ENCODE measurements at regions not wholly inside any gene's neighbourhood (a gene's known extent, or its start where the extent isn't known, plus 50 kb on each side); places are given as distances from the start of the nearest gene placed in this dataset.

- TF ChIP-seq REST (IDR thresholded peaks at IDR 0.05) (no peak), EGR1 (IDR thresholded peaks at IDR 0.05; ENCODE audit: low read depth in 2 of 2) (no peak)
Observed at GRCh38 chrX:121258545-121258944, 211.1 kb downstream of the GLUD2 start (continued).

- Histone ChIP-seq H3K27ac (ENCODE audit: low read depth in 1 of 2, low read length in 2 of 2) (no peak overlapping the region), H3K9me3 (ENCODE audit: control insufficient read depth in 4 of 4, low read length in 3 of 4) (no peaks in the 10 kb centered on the region), H3K9ac (ENCODE audit: low read depth in 1 of 2, low read length in 2 of 2) (no peak overlapping the region), H3K4me1 (ENCODE audit: control insufficient read depth in 4 of 4, insufficient read depth in 4 of 4, low read length in 3 of 4) (no peaks in the 10 kb centered on the region), H3K4me3 (ENCODE audit: low read depth in 1 of 3, low read length in 3 of 3) (no peak overlapping the region), H3K36me3 (ENCODE audit: control insufficient read depth in 4 of 4, insufficient read depth in 3 of 4, low read depth in 1 of 4, low read length in 3 of 4) (no peaks in the 10 kb centered on the region), H3K27me3 (ENCODE audit: control insufficient read depth in 4 of 4, insufficient read depth in 4 of 4, low read length in 3 of 4) (no peaks in the 10 kb centered on the region)
- TF ChIP-seq JUND (IDR thresholded peaks at IDR 0.05) (no peak), RAD21 (IDR thresholded peaks at IDR 0.05) (no peak), MAX (IDR thresholded peaks at IDR 0.05) (no peak), FOXA2 (IDR thresholded peaks at IDR 0.05) (no peak), ZBTB33 (IDR thresholded peaks at IDR 0.05) (no peak), REST (IDR thresholded peaks at IDR 0.05) (no peak), ATF3 (IDR thresholded peaks at IDR 0.05) (no peak), YY1 (IDR thresholded peaks at IDR 0.05) (no peak), RXRA (IDR thresholded peaks at IDR 0.05) (no peak), FOXA1 (IDR thresholded peaks at IDR 0.05) (no peak), SP1 (IDR thresholded peaks at IDR 0.05) (no peak), CTCF (IDR thresholded peaks at IDR 0.05; ENCODE audit: low read depth, low read length, missing input control) (no peak), NR2F2 (IDR thresholded peaks at IDR 0.05) (no peak), GABPA (IDR thresholded peaks at IDR 0.05 in 1 of 2, conservative IDR thresholded peaks at IDR 0.05 in 1 of 2) (no peak)
- WGBS: 84% methylated on average over 2 of the region's 2 CpGs
- no peak for DNase-seq (ENCODE audit: low spot score)
Observed at GRCh38 chrX:121259170-121259569, 211.8 kb downstream of the GLUD2 start.
